ENCODE measurements at regions not wholly inside any gene's neighbourhood (a gene's known extent, or its start where the extent isn't known, plus 50 kb on each side); places are given as distances from the start of the nearest gene placed in this dataset.

DNA sequence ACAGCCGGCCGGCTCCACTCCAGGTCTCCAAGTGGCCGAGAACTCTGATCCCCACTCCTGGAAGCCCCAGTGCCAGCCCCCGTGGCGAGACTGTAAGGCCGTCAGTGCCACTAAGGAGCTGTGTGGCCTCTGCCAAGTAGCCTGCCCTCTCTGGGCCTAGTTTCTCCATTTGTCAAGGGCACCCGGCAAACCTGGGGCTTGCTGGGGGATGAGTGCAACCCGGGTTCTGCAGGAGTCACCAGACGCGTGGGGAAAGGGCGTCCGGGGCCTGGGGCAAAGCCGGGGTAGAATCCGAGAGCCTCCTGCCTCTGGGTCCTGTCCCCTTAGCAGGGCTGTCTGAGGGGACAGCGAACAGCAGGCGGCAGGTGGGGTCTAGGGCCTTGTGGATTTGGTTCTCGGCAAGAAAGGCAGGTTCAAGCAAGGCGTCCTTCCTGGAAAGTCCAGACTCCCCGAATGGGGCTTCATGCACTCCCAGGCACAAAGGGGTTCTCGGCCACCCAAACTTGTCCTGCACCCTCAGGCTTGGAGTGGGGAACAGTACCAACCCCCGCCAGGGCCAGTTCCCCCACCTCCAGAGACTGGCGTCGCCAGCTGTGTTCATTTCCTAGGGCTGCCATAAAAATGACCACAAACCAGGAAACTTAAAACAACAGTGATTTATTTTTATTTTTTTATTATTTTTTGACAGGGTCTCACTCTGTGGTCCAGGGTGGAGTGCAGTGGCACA, 56.0 kb downstream of the NCOR2 start:
- no peak for TF ChIP-seq CTCF (IDR thresholded peaks at IDR 0.05)
- TF ChIP-seq POLR2A (IDR thresholded peaks at IDR 0.05): no peak
